ENCODE measurements at regions not wholly inside any gene's neighbourhood (a gene's known extent, or its start where the extent isn't known, plus 50 kb on each side); places are given as distances from the start of the nearest gene placed in this dataset.

DNA sequence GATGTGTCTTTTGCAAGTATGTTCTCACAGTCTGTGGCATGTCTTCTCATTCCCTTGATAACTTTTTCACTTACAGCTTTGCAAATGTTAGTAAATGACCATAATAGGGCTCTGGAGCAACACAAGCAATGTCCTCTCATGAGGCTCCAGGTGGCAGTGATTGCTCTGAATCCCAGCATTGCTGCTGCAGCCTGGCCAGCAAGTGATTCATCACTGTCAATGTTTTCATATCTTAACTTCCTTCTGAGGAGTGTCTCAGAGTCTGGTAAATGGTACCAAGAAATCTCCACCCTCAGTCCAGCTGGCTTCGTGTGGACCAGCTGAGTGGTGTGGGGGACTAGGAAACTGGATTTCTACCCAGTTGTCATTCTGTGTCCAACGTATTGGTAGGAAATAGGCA, 139.6 kb downstream of the MYLK4 start:
- no peaks in the 10 kb centered on the region for H3K36me3 ChIP-seq (ENCODE audit: low read length)
- no peaks in the 10 kb centered on the region for H3F3A ChIP-seq (ENCODE audit: insufficient read depth)
- no peak overlapping the region for H3K4me3 ChIP-seq (ENCODE audit: insufficient read depth, low read length, poor library complexity, severe bottlenecking)
- no peaks in the 10 kb centered on the region for H3K9me3 ChIP-seq (ENCODE audit: insufficient read depth, low read length)
- H3K79me2 ChIP-seq (ENCODE audit: insufficient read depth, low read length), result no peaks in the 10 kb centered on the region
- no peaks in the 10 kb centered on the region; the same call in 1 of the 2 replicates for H3K27me3 ChIP-seq (ENCODE audit: low read length)
- H3K27ac ChIP-seq (ENCODE audit: low read depth, low read length), result no peak overlapping the region
- no peak overlapping the region for H3K4me2 ChIP-seq (ENCODE audit: low read depth, low read length, poor library complexity, severe bottlenecking)
- no peak for TF ChIP-seq EZH2phosphoT487 (conservative IDR thresholded peaks at IDR 0.05; ENCODE audit: low read length)
- TF ChIP-seq, protein P1, sequence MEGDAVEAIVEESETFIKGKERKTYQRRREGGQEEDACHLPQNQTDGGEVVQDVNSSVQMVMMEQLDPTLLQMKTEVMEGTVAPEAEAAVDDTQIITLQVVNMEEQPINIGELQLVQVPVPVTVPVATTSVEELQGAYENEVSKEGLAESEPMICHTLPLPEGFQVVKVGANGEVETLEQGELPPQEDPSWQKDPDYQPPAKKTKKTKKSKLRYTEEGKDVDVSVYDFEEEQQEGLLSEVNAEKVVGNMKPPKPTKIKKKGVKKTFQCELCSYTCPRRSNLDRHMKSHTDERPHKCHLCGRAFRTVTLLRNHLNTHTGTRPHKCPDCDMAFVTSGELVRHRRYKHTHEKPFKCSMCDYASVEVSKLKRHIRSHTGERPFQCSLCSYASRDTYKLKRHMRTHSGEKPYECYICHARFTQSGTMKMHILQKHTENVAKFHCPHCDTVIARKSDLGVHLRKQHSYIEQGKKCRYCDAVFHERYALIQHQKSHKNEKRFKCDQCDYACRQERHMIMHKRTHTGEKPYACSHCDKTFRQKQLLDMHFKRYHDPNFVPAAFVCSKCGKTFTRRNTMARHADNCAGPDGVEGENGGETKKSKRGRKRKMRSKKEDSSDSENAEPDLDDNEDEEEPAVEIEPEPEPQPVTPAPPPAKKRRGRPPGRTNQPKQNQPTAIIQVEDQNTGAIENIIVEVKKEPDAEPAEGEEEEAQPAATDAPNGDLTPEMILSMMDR (IDR thresholded peaks at IDR 0.05; ENCODE audit: insufficient read depth, low read length, poor library complexity, severe bottlenecking), result no peak
- no peaks in the 10 kb centered on the region for H4K20me1 ChIP-seq (ENCODE audit: low read depth, low read length)
- H3K9me2 ChIP-seq (replicated peaks; ENCODE audit: insufficient read depth, low read length), result no peaks in the 10 kb centered on the region
- H2AFZ ChIP-seq (ENCODE audit: low read depth, low read length, severe bottlenecking), result no peak overlapping the region
- H3K9ac ChIP-seq (ENCODE audit: low read length), result no peak overlapping the region

DNA sequence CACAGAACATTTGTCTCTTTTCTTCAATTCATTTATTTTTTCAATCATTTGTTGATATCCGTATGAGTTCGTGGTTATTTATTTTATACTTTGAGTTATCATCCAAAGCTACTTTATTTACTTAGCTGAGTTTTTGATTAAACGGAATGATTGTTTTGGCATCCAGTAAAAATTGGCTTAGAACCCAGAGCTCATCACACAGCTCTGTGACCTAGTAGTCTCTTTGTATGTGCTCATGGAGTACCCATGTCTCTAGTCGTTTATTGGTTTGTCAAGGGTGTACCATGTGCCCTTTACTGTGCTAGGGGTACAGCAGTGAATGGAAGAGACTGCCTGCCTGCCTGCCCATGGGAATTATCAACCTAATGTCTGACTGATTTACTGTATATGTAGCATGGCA, 142.2 kb downstream of the MYLK4 start:
- H4K20me1 ChIP-seq (ENCODE audit: low read depth, low read length), result no peaks in the 10 kb centered on the region
- H3K27ac ChIP-seq (ENCODE audit: low read depth, low read length), result no peak overlapping the region
- H3F3A ChIP-seq (ENCODE audit: insufficient read depth), result no peaks in the 10 kb centered on the region
- no peak overlapping the region for H3K4me3 ChIP-seq (ENCODE audit: insufficient read depth, low read length, poor library complexity, severe bottlenecking)
- no peaks in the 10 kb centered on the region for H3K79me2 ChIP-seq (ENCODE audit: insufficient read depth, low read length)
- H2AFZ ChIP-seq (ENCODE audit: low read depth, low read length, severe bottlenecking), result no peak overlapping the region
- H3K36me3 ChIP-seq (ENCODE audit: low read length), result no peaks in the 10 kb centered on the region
- H3K4me2 ChIP-seq (ENCODE audit: low read depth, low read length, poor library complexity, severe bottlenecking), result no peak overlapping the region
- no peaks in the 10 kb centered on the region for H3K9me3 ChIP-seq (ENCODE audit: insufficient read depth, low read length)
- no peaks in the 10 kb centered on the region for H3K9me2 ChIP-seq (replicated peaks; ENCODE audit: insufficient read depth, low read length)
- TF ChIP-seq EZH2phosphoT487 (conservative IDR thresholded peaks at IDR 0.05; ENCODE audit: low read length), result no peak
- TF ChIP-seq, protein P1 (IDR thresholded peaks at IDR 0.05; ENCODE audit: insufficient read depth, low read length, poor library complexity, severe bottlenecking), result no peak
- no peak overlapping the region for H3K9ac ChIP-seq (ENCODE audit: low read length)
- no peaks in the 10 kb centered on the region; the same call in 1 of the 2 replicates for H3K27me3 ChIP-seq (ENCODE audit: low read length)

DNA sequence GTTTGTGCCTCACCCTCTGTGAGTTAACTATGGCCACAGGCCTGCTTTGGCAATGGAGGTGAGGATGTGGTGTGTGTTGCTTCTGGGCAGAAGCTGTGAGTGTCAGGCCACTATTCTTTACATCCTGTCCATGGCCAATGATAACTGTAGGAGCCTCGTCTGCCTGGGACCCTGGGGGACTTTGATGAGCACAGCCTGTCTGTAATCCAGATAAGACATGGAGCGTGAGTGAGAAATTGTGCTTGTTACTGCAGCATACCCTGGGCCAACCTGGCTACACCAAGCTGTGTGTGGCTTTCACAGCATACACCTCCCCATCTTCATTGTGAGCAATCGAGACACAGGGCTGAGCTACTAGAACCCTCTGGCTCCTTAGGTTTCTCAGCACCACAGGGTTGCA, 150.4 kb downstream of the MYLK4 start:
- Histone ChIP-seq H3F3A (ENCODE audit: insufficient read depth) (no peaks in the 10 kb centered on the region), H3K4me3 (ENCODE audit: insufficient read depth, low read length, poor library complexity, severe bottlenecking) (no peak overlapping the region), H3K36me3 (ENCODE audit: low read length) (no peaks in the 10 kb centered on the region), H3K9ac (ENCODE audit: low read length) (no peak overlapping the region), H3K9me3 (ENCODE audit: insufficient read depth, low read length) (no peaks in the 10 kb centered on the region), H3K79me2 (ENCODE audit: insufficient read depth, low read length) (no peaks in the 10 kb centered on the region), H3K27me3 (ENCODE audit: low read length) (no peaks in the 10 kb centered on the region), H3K9me2 (replicated peaks; ENCODE audit: insufficient read depth, low read length) (no peaks in the 10 kb centered on the region), H2AFZ (ENCODE audit: low read depth, low read length, severe bottlenecking) (no peak overlapping the region), H4K20me1 (ENCODE audit: low read depth, low read length) (no peaks in the 10 kb centered on the region), H3K27ac (ENCODE audit: low read depth, low read length) (no peak overlapping the region), H3K4me2 (ENCODE audit: low read depth, low read length, poor library complexity, severe bottlenecking) (no peak overlapping the region)
- TF ChIP-seq EZH2phosphoT487 (conservative IDR thresholded peaks at IDR 0.05; ENCODE audit: low read length), result no peak

DNA sequence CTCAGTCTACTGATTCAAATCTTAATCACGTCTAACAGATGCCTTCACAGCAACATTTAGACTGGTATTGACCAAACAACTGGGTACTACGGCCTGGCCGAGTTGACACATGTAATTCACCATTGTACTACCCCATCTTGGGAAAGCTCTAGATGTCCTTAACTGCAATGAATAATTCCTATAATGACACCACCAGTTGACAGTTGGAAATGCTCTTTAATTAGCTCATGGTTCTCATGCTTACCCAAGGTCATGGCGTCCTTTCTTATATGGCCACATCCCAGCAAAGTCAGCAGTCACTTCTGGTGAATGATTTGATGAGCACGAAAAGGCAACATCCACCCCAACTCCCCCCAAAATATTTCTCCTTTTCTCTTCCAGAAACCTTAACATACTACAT, 150.9 kb downstream of the MYLK4 start:
- H3K36me3 ChIP-seq (ENCODE audit: low read length), result no peaks in the 10 kb centered on the region
- no peak overlapping the region for H3K4me2 ChIP-seq (ENCODE audit: low read depth, low read length, poor library complexity, severe bottlenecking)
- no peak overlapping the region for H3K27ac ChIP-seq (ENCODE audit: low read depth, low read length)
- no peaks in the 10 kb centered on the region for H3F3A ChIP-seq (ENCODE audit: insufficient read depth)
- no peaks in the 10 kb centered on the region for H4K20me1 ChIP-seq (ENCODE audit: low read depth, low read length)
- H3K9ac ChIP-seq (ENCODE audit: low read length), result no peak overlapping the region
- H3K9me3 ChIP-seq (ENCODE audit: insufficient read depth, low read length), result no peaks in the 10 kb centered on the region
- no peaks in the 10 kb centered on the region for H3K9me2 ChIP-seq (replicated peaks; ENCODE audit: insufficient read depth, low read length)
- no peaks in the 10 kb centered on the region for H3K27me3 ChIP-seq (ENCODE audit: low read length)
- no peaks in the 10 kb centered on the region for H3K79me2 ChIP-seq (ENCODE audit: insufficient read depth, low read length)
- no peak overlapping the region for H3K4me3 ChIP-seq (ENCODE audit: insufficient read depth, low read length, poor library complexity, severe bottlenecking)
- H2AFZ ChIP-seq (ENCODE audit: low read depth, low read length, severe bottlenecking), result no peak overlapping the region
- no peak for TF ChIP-seq EZH2phosphoT487 (conservative IDR thresholded peaks at IDR 0.05; ENCODE audit: low read length)
- TF ChIP-seq, protein P1 (IDR thresholded peaks at IDR 0.05; ENCODE audit: insufficient read depth, low read length, poor library complexity, severe bottlenecking), result no peak

Data from SU-DHL-6 (cell line).